SK-N-DZ (cell line): ENCODE measurements at regions not wholly inside any gene's neighbourhood (a gene's known extent, or its start where the extent isn't known, plus 50 kb on each side); places are given as distances from the start of the nearest gene placed in this dataset.
A peak's percentile ranks its signal among the peaks of the same experiment; 100 is the strongest.

Experiments used
- DNase-seq: peaks from one replicate; pipeline ENCODE4 v3.0.0-alpha.2; 2015; ENCODE audit warnings: low spot score

DNA sequence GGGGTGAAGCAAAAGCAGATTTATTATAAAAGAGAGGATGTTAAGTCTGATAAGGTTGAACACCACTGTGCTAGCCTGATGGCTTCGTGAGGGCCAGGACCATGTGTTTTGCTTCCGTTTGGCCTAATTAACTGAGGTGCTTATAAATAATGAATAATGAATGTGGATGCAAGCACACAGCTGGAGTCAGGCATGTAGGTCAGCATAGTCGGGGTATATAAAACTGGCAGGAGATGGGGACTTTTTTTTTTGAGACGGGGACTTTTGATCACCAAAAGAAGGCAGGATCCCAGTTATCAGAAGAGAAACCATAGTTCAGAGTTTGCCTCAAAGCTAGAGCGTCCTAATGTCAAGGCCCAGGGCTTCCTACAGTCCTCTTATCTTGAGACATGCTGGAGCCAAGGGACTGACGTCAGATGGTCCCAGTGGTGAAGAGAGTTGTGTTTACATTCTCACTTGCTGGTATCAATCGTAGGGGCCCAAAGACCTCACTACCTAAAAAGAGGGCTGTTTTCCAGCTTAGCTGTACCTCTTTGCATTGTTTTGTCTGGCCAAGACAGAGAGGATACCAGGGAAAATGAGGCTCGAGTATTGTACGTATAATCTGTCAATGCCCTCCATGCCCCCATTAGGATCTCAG is 50.4 kb downstream of the RTL9 start:
- DNase-seq: no peak

DNA sequence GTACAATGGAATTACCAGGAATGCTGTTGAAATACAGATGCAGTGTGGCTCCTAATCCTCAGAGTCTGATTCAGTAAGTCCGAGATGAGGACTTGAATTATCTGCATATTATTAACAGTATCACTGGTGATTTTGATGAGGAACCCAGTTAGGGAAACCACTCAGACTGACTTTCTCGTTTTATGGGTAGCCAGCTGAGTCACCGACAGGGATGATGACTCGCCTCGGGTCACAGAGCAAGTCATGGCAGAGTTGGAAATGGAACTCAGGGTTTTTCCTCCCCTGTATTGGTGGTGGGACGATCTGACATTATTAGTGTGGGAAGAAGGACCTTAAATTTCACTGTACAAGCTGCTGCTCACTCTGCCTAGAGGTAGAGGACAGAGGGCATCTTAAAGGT is 51.3 kb downstream of the RTL9 start:
- DNase-seq: no peak

DNA sequence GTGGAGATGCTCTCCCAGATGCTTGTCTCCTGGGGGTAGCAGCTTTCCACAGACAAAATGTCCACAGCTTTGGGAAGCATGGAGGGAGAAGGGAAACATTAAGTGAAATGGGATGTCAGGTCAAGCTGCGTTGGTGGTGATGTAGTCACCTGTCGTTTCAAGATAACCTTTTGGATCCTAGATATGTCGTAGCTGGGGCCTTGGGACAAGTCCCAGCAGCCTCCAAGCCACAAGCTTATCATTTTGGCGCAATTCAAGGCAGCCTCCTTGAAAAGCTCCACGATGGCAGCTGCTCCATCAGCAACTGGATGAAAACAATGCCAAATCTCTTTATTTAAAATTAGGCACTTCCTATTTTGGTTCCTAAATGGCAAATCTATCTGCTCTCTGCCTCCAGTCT is 52.0 kb downstream of the RTL9 start:
- DNase-seq: no peak

DNA sequence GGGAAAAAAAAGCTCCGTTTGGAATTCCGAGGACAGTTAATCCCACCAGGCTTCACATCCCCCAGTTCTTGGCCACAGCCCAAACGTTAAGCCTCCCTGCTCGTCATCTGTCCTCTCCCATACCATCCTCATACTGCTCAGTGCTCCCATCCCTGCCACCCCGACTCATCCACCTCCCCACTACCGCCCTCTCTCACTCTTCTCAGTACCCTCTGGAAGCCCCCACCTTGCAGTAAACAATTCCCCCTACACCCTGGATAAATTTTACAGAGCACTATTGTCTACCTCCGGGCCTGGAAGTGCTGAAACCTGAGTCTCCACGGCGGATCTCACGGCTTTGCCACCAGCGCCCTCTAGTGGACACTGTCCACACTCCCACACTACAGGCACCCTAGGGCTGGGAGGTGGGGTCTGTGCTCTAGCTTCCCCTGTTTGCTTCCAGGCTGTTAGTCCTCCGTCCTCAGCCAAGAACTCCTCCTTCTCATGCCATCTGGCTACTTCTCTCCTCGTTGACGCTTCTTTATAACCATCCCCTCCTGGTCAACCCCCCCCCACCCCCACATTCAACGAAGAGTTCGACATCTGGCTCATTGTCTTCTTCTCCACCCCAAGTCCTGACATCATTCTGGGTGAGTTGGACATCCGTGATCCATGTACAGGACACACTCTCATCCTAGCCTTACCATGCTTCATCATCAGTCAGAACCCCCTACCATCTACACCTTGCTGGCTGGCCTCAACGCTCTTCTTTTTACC is 54.5 kb downstream of the RTL9 start:
- DNase-seq: peak; percentile 78

DNA sequence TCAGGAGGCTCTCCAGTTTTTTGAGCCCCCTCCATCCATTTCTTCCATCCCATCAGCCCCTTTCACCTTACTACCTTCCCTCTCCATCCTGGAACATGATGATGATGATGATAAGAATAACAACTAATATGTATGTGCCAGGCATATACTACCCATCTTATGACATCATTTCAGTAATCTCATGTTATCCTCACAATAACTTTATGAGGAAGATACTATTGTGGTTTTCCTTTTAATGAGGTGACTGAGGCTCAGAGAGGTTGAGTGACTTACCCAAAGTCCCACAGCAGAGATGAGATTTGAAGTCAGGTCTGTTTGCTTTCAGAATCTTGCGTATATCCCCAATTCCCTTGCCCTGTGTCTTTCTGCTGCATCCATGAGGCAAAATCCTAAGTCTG is 55.1 kb downstream of the RTL9 start:
- DNase-seq: no peak

DNA sequence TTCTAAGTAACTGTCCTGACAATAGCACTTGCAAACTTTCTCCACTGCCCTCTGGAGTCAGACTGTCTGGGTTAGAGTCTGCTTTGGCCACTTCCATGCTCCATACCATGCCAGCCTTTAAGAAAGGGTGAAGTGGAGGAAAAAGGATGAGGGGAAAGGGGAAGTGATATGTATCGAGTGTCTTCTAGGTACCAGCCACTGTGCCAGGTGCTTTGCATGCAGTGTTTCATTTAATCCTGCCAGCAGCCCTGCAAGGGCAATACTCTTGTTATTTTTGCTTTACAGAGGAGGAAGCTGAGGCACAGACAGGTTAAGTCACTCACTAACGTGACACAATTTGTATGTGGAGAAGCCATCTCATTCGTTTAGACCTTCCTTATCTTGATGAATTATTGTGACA is 55.6 kb downstream of the RTL9 start:
- DNase-seq: no peak

DNA sequence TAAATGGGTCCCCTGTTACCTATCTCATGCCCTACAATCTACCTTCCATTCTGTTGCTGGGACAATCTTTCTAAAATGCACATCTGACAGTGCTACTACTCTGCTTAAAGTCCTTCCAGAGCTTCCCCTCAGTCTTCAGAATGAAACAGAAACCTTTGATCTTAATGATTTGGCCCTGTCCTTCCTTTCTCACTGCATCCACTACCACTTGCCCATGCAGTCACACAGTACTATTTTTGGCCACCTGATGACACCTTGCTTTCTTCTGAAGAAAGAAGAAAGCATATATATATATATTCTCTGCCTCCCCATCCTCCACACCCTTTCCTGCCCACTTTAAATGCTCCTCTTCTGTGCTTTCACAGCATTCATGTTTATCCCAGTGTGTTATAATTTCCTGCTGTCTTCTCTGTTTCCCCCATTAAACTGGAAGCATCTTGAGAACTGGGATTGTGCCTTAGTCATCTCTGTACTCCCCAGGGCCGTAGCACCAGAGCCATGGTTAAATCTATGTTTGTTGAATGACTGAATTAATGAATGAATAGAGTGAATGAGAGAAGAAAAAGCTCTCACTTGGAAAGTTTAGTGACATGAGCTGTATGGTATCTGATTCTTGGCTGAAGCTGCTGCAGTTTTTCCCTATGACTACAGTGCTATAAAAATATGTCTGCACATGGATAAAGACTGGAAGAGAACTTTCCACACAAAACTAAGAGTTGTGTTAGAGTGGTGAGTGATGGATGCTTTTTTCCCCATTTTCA is 56.2 kb downstream of the RTL9 start:
- DNase-seq: no peak

DNA sequence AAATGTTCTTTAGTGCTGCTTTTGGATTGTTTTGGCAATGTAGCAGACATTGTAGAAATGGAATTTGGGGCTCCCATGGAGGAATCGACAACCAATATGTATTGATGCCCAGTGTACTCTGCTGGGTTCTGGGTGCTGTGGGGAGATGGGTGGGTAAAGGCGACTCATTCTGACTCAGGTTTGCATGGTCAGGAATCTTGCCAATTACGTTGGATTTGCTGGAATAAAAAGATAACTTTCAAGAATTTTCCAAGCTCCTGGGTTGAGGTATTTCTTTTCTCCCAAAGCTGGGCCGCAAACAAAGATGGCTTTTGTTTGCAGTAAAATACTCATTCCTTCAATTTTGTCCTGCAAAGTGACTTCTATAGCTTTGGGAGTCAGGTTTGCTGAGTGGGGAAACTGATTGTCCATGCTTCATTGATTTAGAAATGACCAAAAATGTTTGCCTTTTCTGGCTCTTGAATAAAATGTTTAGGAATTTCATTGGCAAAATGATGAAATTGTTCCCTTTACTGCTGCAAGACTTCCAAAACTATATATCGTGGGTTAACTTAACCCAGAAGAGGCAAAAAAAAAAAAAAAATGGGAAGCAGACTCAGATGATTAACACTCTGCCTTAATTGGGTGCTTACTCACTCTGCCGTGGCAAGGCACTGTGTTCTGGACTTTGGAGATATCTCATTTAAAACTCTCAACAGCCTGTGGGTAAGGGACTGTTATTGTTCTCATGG is 57.0 kb downstream of the RTL9 start:
- no peak for DNase-seq

DNA sequence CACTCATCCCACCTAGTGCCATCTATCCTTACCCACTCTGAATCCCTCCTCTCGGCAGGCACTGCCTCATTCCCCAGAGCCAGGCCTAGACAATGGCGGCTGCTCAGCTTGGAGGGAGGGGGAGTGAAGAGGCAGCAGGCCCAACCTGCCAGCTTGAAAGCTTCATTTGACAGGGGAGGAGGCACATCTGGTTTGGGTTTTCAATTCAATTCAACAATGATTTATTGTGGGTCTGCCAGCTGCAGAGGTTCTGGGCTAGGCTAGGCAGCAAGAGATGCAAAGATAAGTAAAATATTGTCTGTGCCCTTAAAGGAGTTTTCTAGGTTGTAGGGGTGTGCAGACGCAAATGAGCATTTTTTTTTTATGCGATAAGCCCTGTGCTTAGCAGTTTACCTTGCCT is 58.5 kb downstream of the RTL9 start:
- peak; percentile 88 for DNase-seq

DNA sequence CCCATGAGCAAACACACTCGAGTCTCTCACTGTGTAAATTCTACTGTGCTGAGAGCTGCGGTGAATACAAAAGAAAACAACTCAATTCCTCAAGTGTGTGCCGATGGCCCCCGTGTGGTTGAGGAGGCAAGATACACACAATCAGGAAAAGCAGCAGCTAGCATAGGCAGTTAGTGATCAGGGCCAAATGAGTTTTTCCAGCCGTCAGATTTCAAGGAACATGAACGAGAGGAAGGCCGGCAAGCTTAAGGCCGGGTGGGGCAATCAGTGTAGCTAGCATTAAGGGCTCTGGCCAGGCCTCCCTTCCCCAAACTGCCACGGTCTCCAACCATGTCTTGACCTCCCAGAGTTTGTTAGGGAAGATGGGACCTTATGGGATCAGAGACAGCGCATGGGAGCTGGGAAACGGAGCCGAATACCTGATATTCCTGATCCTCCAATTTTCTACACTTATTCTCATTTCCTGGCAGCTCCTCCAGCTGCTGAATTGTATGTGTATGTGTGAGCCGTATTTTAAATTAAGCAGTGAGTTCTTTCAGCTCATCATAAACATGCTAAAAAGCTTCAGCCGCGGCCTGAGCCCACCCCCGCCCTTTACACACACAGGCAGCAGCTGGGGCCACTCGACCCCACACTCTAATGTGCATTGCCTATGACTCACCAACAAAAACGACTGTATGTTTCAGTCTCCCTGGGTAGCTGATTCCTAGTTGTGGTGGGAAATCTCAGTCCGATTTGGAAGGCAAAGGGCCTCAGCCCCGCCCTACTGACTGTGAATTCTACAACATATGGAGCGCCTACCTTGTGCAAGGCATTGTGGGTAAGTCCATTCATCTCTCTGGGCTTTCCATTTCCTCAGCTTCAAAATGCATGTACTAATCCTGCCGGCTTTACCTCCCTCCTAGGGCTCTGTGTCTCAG is 59.9 kb downstream of the RTL9 start:
- DNase-seq: peak; percentile 79

DNA sequence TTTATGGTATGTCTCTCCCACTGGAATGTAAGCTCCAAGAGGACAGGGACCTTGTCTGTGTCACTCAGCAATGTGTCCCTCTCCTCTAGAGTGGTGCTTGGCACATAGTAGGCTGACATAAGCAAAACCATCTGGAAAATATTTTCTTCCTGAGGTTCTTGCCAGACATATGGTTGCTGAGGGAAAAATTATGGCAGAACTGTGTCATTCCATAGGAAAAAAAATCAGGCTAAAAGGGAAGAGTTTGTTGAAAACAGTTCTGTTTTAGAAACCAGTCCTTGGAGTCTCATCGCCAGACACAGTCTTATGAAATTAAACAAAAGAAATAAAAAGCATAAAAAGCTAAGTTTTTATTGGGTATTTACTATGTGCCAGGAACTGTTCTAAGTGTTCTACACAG is 60.9 kb downstream of the RTL9 start:
- DNase-seq: no peak

DNA sequence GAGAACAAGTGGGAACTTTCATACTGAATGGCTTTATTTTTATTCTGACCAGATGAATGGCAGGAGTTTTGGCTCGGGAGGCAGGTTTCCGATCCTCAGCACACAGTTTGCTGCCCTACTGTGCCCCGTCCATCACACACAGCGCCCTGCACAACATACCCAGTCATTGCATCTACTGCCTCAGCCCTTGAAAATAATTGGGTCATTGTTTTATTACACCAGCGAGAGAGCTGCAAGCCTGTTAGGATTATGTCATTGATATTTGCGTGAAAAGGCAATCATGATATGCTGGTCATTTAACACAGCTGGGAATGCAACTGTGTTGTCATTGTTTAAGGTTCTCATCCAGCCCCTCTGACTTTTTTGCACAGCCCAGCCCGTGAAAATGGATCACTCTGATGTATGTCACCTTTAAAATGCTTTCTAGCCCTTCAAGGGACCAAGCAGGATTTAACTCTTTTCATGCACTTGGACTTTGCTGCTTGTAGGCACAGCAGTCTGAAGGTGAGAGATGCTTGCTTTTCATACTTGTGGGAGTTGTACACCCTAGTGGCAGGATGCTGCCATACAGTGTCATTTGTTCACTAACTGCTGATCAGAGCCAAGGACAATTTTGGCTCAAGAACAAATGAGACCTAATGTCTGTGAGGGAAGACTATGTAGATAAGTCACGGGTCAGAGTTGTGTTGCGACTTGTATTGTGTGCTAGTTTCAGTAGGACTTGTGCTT is 62.3 kb downstream of the RTL9 start:
- DNase-seq: no peak

DNA sequence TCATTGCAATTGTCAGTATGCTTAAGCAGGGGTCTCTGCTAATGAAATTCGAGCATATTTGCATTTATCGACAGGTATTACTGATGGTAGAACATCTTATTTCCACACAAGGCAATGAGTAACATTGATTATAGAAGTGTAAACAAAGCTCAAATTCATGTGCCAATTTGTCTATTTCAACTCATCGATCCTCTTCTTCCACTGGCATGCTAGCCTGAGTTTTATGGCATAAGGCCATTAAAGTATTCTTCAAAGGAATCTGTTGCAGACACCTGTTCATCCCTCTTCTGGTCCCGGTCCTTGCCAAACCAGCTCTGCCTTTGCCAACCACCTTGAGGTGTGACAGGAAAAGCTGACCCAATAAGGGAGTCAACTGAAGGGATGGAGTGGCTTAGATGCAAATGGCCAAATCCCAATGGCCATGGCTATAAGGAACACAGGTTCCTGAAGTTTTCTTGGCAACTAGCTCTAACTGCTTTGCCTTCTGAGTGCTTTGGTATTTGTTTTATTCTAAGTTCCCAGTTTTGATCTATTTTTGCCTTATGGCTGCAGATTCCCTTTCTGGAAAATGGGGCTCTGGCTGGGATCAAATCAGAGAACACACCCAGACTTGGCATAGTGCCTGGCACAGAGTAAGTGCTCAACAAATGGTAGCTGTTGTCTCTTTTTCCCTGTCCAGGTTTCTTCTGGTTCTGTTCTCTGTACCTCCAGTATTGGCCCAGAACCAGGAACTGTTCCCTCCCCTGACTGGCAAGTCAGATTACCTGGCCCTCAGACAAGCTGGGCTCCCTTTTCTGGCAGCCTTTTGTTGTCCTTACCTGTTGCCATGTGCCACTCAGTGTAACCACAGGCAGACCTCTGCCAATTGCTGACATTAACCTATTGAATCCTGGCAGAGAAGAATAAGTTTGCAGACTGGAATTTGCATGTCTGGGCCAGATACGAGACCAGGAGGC is 63.1 kb downstream of the RTL9 start:
- no peak for DNase-seq

DNA sequence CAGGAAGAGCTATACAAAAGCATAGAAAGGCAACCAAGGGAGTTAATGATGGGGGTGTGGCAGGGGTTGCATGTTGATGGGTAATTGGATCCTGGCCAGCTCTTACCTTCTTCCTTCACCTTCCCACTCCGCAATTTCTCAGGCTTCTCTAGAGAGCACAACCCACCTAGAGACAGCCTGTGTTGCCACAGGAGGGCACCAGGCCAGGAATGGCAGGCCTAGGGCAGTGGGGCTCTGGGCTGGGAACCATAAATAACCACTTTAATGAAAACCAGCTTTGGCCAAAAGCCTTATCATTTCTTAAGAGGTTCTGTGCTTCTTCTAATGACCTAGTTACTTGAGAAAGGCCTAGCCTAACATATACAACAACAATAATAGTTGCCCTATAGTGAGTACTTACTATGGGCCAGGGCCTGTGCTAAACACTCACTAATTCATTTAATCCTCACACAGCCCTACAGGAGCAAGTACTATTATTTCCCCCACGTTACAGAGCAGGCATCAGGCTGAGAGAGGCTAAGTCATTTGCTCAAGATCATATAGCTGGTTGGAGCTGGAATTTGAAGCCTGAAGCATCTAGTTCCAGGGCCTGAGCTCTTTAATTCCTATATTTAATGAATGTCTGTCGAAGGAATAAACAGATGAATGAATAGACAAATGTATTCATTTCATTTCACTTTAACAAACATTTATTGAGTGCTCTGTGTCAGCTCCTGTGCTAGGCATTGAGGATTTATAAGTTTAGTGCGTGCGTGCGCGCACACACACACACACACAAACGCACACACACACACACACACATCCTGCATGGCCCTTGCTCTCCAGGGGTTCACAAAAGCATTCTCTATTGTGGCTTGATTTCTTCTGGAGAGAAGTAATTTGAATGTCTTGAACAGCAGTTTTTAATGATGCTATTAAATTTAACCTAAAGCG is 66.8 kb downstream of the RTL9 start:
- DNase-seq: no peak

DNA sequence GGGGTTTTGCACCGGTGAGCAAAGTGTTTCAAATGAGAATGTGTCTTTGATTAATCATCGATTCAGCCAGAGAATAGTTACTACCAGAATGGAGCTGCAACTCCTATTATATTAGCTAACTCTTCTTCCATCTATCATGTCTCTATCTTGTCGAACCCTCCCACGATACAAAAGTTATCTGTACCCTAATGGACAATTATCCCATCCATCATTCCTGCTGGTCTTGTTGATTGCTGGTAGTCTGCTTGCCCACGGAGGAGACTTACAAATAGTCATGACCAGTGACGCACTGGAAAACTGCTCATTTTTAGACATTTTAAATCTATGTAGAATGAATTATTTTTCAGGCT is 67.5 kb downstream of the RTL9 start:
- DNase-seq: no peak

DNA sequence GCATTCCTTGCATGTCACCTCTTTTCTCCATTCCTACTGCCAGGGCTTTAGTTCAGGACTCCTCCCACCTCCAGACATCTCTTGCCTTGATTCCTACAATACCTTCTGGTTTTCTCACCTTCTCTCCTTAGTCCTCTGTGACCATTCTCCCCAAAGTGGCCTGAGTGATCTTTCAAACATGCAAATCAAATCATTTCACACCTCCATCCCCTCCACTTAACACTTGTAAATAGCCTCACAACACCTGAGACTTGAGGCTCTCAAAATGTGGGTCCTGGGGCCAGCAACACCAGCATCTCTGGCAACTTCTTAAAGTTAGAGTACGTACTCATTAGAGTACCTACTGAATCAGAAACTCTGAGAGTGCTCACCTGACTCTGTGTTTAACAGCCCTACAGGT is 68.4 kb downstream of the RTL9 start:
- DNase-seq: no peak

DNA sequence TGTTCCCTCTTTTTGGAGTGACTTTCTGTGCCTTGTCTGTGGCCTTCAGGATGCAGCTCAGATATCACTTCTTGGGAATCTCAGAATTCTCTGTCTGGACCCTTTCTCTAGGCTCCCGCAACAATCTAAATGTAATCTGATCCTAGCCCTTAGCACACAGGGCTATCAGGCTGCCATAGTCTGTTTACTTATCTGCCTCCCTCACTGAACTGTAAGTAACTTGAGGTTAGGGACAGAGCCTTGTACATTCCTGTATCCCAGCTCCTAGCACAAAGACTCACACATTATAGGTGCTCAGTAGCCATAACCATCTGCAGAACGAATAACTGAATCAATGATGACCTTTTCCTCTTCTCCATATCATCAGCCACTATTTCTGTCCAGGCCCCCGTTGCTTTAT is 69.5 kb downstream of the RTL9 start:
- peak; percentile 44 for DNase-seq
